ENCODE measurements at regions not wholly inside any gene's neighbourhood (a gene's known extent, or its start where the extent isn't known, plus 50 kb on each side); places are given as distances from the start of the nearest gene placed in this dataset.

- no peak for TF ChIP-seq CTCF (IDR thresholded peaks at IDR 0.05; ENCODE audit: borderline replicate concordance, insufficient read depth, low read depth, low read length)
- H3K4me3 ChIP-seq (ENCODE audit: low read depth, low read length), result no peak overlapping the region
Observed at GRCh38 chr9:73566627-73567026, 415.0 kb downstream of the ANXA1 start.

GRCh38 chr9:73573235-73573634, 421.6 kb downstream of the ANXA1 start:
- TF ChIP-seq CTCF (IDR thresholded peaks at IDR 0.05; ENCODE audit: borderline replicate concordance, insufficient read depth, low read depth, low read length), result no peak
- H3K4me3 ChIP-seq (ENCODE audit: low read depth, low read length), result no peak overlapping the region

GRCh38 chr9:73575101-73576060, 423.7 kb downstream of the ANXA1 start:
- H3K4me3 ChIP-seq (ENCODE audit: low read depth, low read length), result no peak overlapping the region
- TF ChIP-seq CTCF (IDR thresholded peaks at IDR 0.05; ENCODE audit: borderline replicate concordance, insufficient read depth, low read depth, low read length), result no peak

GRCh38 chr9:73577848-73578247, 426.2 kb downstream of the ANXA1 start:
- H3K4me3 ChIP-seq (ENCODE audit: low read depth, low read length), result no peak overlapping the region
- no peak for TF ChIP-seq CTCF (IDR thresholded peaks at IDR 0.05; ENCODE audit: borderline replicate concordance, insufficient read depth, low read depth, low read length)

GRCh38 chr9:73579823-73580222, 428.2 kb downstream of the ANXA1 start:
- no peak for TF ChIP-seq CTCF (IDR thresholded peaks at IDR 0.05; ENCODE audit: borderline replicate concordance, insufficient read depth, low read depth, low read length)
- H3K4me3 ChIP-seq (ENCODE audit: low read depth, low read length), result no peak overlapping the region

- no peak overlapping the region for H3K4me3 ChIP-seq (ENCODE audit: low read depth, low read length)
- TF ChIP-seq CTCF (IDR thresholded peaks at IDR 0.05; ENCODE audit: borderline replicate concordance, insufficient read depth, low read depth, low read length), result no peak
Observed at GRCh38 chr9:73583576-73583975, 431.9 kb downstream of the ANXA1 start.

GRCh38 chr9:73595036-73595545, 443.4 kb downstream of the ANXA1 start:
- no peak overlapping the region for H3K4me3 ChIP-seq (ENCODE audit: low read depth, low read length)
- TF ChIP-seq CTCF (IDR thresholded peaks at IDR 0.05; ENCODE audit: borderline replicate concordance, insufficient read depth, low read depth, low read length), result no peak

All from GM12875 (cell line).